HCT116 (cell line): ENCODE measurements at regions not wholly inside any gene's neighbourhood (a gene's known extent, or its start where the extent isn't known, plus 50 kb on each side); places are given as distances from the start of the nearest gene placed in this dataset.

ENCODE experiments used
- ATAC-seq: fragments of 200-7000 bp; cut with Tn5 transposase; 2 replicates; pipeline ENCODE4 v1.9.1; 2020; ENCODE audit warnings: mild to moderate bottlenecking, moderate library complexity
- BruUV-seq: library from RNA; stranded (reverse); fragments of 400-500 nt; replicated peaks from 2 replicates; lab custom pipeline; 2021; lab: Mats Ljungman, UMichigan
- CTCF ChIA-PET: fragments of 300-600 bp; sonication (Branson Sonifier 250); formaldehyde crosslinking; loops from one replicate; lab custom pipeline; 2021; ENCODE audit warnings: antibody characterized with exemption; lab: Charles Lee
- POLR2A ChIA-PET: fragments of 300-600, 350-600 bp; sonication (Branson Sonifier 250); formaldehyde crosslinking; loops from one replicate; lab custom pipeline; 2021; ENCODE audit warnings: antibody characterized with exemption; lab: Charles Lee
- RAD21 ChIA-PET, 2 experiments: fragments of 300-600 bp; sonication (Branson Sonifier 250); formaldehyde crosslinking; loops; one replicate each; lab custom pipeline; 2023; ENCODE audit warnings: low total read pairs in 2 of 2; ENCODE audit not compliant: uncharacterized antibody in 2 of 2, unreplicated experiment in 2 of 2, low non-redundant PET in 1 of 2; lab: Charles Lee
- DNase-seq: peaks from one replicate; pipeline ENCODE4 v3.0.0-alpha.2; 2010; ENCODE audit warnings: low read depth, low spot score
- H2AFZ ChIP-seq: fragments of 200-600 bp; shearing (Covaris generic), sonication (generic); 2 replicates; pipeline ENCODE4 v1.6.1; 2017; ENCODE audit warnings: low read depth, mixed run types, mixed read lengths, antibody characterized with exemption, low read length; ENCODE audit not compliant: poor library complexity, severe bottlenecking
- H3K27ac ChIP-seq: 2 replicates; pipeline ENCODE4 v1.5.1; 2012; ENCODE audit warnings: low read depth, low read length
- H3K27me3 ChIP-seq: fragments of 200-600 bp; sonication (generic); 2 replicates; pipeline ENCODE4 v1.6.1; 2016; ENCODE audit warnings: mixed run types, low read length, mixed read lengths; ENCODE audit not compliant: insufficient read depth
- H3K36me3 ChIP-seq, 2 experiments: fragments of 200-500 bp in 1 of 2; fragments of 200-600 bp in 1 of 2; sonication (Bioruptor generic) in 1 of 2; sonication (generic) in 1 of 2; 2 replicates each; pipeline versions ENCODE4 v1.5.1 to v1.6.1; 2014 to 2016; ENCODE audit warnings: low read length in 2 of 2, inconsistent platforms in 1 of 2, mixed read lengths in 1 of 2, mixed run types in 1 of 2; ENCODE audit not compliant: insufficient read depth in 2 of 2, control insufficient read depth in 1 of 2
- H3K4me1 ChIP-seq, 2 experiments: fragments of 200-600 bp in 1 of 2; sonication (generic) in 1 of 2; 2 replicates each; pipeline versions ENCODE4 v1.5.1 to v1.6.1; 2012 to 2017; ENCODE audit warnings: low read length in 2 of 2, inconsistent platforms in 1 of 2, mild to moderate bottlenecking in 1 of 2, mixed read lengths in 1 of 2, mixed run types in 1 of 2, moderate library complexity in 1 of 2; ENCODE audit not compliant: insufficient read depth in 2 of 2, control insufficient read depth in 1 of 2
- H3K4me2 ChIP-seq: fragments of 200-600 bp; sonication (generic); 2 replicates; pipeline ENCODE4 v1.6.1; 2017; ENCODE audit warnings: mixed run types, low read length, mixed read lengths
- H3K4me3 ChIP-seq, 2 experiments: fragments of 200-600 bp in 1 of 2; sonication (generic) in 1 of 2; replicated peaks in 1 of 2; 2 replicates each; pipeline ENCODE4 v1.5.1; 2011 to 2016; ENCODE audit warnings: low read length in 2 of 2, control low read depth in 1 of 2, low read depth in 1 of 2, mild to moderate bottlenecking in 1 of 2, mixed read lengths in 1 of 2, mixed run types in 1 of 2
- H3K79me2 ChIP-seq: fragments of 200-600 bp; sonication (generic); 2 replicates; pipeline ENCODE4 v1.6.1; 2017; ENCODE audit warnings: mild to moderate bottlenecking, mixed run types, low read length, moderate library complexity, mixed read lengths; ENCODE audit not compliant: insufficient read depth
- H3K9ac ChIP-seq: fragments of 200-600 bp; sonication (generic); 2 replicates; pipeline ENCODE4 v1.6.1; 2016; ENCODE audit warnings: low read length, mixed read lengths
- H3K9me2 ChIP-seq: fragments of 200-600 bp; sonication (generic), shearing (Covaris generic); 2 replicates; pipeline ENCODE4 v1.6.1; 2017; ENCODE audit warnings: mixed run types, mild to moderate bottlenecking, moderate library complexity; ENCODE audit not compliant: insufficient read depth
- H3K9me3 ChIP-seq, 2 experiments: fragments of 200-500 bp in 1 of 2; fragments of 200-600 bp in 1 of 2; sonication (Bioruptor generic) in 1 of 2; sonication (generic) in 1 of 2; 2 replicates each; pipeline ENCODE4 v1.6.1; 2014 to 2017; ENCODE audit warnings: low read length in 2 of 2, mixed read lengths in 2 of 2, inconsistent platforms in 1 of 2, low read depth in 1 of 2, mild to moderate bottlenecking in 1 of 2, mixed run types in 1 of 2, moderate library complexity in 1 of 2; ENCODE audit not compliant: control insufficient read depth in 1 of 2, insufficient read depth in 1 of 2
- H4K20me1 ChIP-seq: fragments of 200-600 bp; sonication (generic), shearing (Covaris generic); 2 replicates; pipeline ENCODE4 v1.6.1; 2017; ENCODE audit warnings: mixed run types, mild to moderate bottlenecking, moderate library complexity; ENCODE audit not compliant: insufficient read depth
- ATF3 ChIP-seq: IDR thresholded peaks from 2 replicates; pipeline ENCODE4 v1.6.1; 2012
- CBX3 ChIP-seq: IDR thresholded peaks from 2 replicates; pipeline ENCODE4 v1.6.1; 2012; ENCODE audit warnings: low read depth
- CTCF ChIP-seq, 3 experiments: fragments of 200-600 bp in 1 of 3; sonication (generic) in 1 of 3; IDR thresholded peaks in 2 of 3; conservative IDR thresholded peaks in 1 of 3; 2 replicates each; pipeline ENCODE4 v1.5.1; 2012 to 2017; ENCODE audit warnings: low read depth in 2 of 3, low read length in 2 of 3, antibody characterized with exemption in 1 of 3, borderline replicate concordance in 1 of 3, control low read depth in 1 of 3, mild to moderate bottlenecking in 1 of 3, mixed read lengths in 1 of 3, mixed run types in 1 of 3, moderate library complexity in 1 of 3; ENCODE audit not compliant: insufficient read depth in 1 of 3
- EGR1 ChIP-seq: IDR thresholded peaks from 2 replicates; pipeline ENCODE4 v1.6.1; 2012; ENCODE audit warnings: low read depth
- ELF1 ChIP-seq: IDR thresholded peaks from 2 replicates; pipeline ENCODE4 v1.6.1; 2012; ENCODE audit warnings: low read depth, borderline replicate concordance
- EZH2 ChIP-seq: fragments of 200-600 bp; sonication (generic); IDR thresholded peaks from 2 replicates; pipeline ENCODE4 v1.6.1; 2017; ENCODE audit warnings: antibody characterized with exemption, mixed run types
- FOSL1 ChIP-seq: IDR thresholded peaks from 2 replicates; pipeline ENCODE4 v1.6.1; 2012; ENCODE audit warnings: low read depth
- JUND ChIP-seq: IDR thresholded peaks from 2 replicates; pipeline ENCODE4 v1.6.1; 2012
- MAX ChIP-seq: IDR thresholded peaks from 2 replicates; pipeline ENCODE4 v1.6.1; 2012
- POLR2AphosphoS5 ChIP-seq: IDR thresholded peaks from 2 replicates; pipeline ENCODE4 v1.6.1; 2011; ENCODE audit warnings: mild to moderate bottlenecking, low read depth, low read length, moderate library complexity
- REST ChIP-seq: IDR thresholded peaks from 2 replicates; pipeline ENCODE4 v1.6.1; 2012; ENCODE audit warnings: low read depth
- SIN3A ChIP-seq: IDR thresholded peaks from 2 replicates; pipeline ENCODE4 v1.6.1; 2012; ENCODE audit warnings: low read depth
- SP1 ChIP-seq: IDR thresholded peaks from 2 replicates; pipeline ENCODE4 v1.6.1; 2012; ENCODE audit warnings: low read depth
- SRF ChIP-seq: IDR thresholded peaks from 2 replicates; pipeline ENCODE4 v1.6.1; 2012; ENCODE audit warnings: low read depth
- TCF7L2 ChIP-seq: IDR thresholded peaks from 2 replicates; pipeline ENCODE4 v1.7.0; 2011; ENCODE audit warnings: borderline replicate concordance, inconsistent platforms; ENCODE audit not compliant: insufficient read depth, insufficient read length; ENCODE audit errors: extremely low read depth
- YY1 ChIP-seq: IDR thresholded peaks from 2 replicates; pipeline ENCODE4 v1.6.1; 2011; ENCODE audit warnings: low read length, low read depth, moderate library complexity, mild to moderate bottlenecking; ENCODE audit not compliant: insufficient replicate concordance; ENCODE audit errors: extremely low read depth
- ZNF274 ChIP-seq: fragments of 200-500 bp; sonication (Bioruptor generic); IDR thresholded peaks from 2 replicates; pipeline ENCODE4 v1.6.1; 2014; ENCODE audit warnings: mild to moderate bottlenecking, low read depth, low read length, inconsistent platforms
- intact Hi-C: fragments of 100-400 bp; cut with micrococcal nuclease; formaldehyde crosslinking; loops from 2 replicates; pipeline ENCODE4 v1.10.0; 2022
- TF ChIP-seq, protein P1 (sequence below): IDR thresholded peaks from 2 replicates; pipeline ENCODE4 v1.6.1; 2011; ENCODE audit warnings: mild to moderate bottlenecking, low read length, moderate library complexity; ENCODE audit not compliant: insufficient replicate concordance; ENCODE audit errors: extremely low read depth

GRCh38 chr13:44136696-44137268 lies 236.8 kb upstream of the SERP2 start:
- H3K27ac ChIP-seq = no peak overlapping the region
- TF ChIP-seq JUND (no peak), CBX3 (no peak), ZNF274 (no peak), FOSL1 (no peak), TCF7L2 (no peak), REST (no peak), ELF1 (no peak), EZH2 (no peak), POLR2AphosphoS5 (no peak), SIN3A (no peak), CTCF (IDR thresholded peaks at IDR 0.05 in 2 of 3, conservative IDR thresholded peaks at IDR 0.05 in 1 of 3; ENCODE audit: borderline replicate concordance in 1 of 3, insufficient read depth in 1 of 3, low read depth in 2 of 3, low read length in 2 of 3) (no peak), ATF3 (no peak), YY1 (no peak), MAX (no peak), EGR1 (no peak), SP1 (no peak), SRF (no peak)
- TF ChIP-seq, protein P1, sequence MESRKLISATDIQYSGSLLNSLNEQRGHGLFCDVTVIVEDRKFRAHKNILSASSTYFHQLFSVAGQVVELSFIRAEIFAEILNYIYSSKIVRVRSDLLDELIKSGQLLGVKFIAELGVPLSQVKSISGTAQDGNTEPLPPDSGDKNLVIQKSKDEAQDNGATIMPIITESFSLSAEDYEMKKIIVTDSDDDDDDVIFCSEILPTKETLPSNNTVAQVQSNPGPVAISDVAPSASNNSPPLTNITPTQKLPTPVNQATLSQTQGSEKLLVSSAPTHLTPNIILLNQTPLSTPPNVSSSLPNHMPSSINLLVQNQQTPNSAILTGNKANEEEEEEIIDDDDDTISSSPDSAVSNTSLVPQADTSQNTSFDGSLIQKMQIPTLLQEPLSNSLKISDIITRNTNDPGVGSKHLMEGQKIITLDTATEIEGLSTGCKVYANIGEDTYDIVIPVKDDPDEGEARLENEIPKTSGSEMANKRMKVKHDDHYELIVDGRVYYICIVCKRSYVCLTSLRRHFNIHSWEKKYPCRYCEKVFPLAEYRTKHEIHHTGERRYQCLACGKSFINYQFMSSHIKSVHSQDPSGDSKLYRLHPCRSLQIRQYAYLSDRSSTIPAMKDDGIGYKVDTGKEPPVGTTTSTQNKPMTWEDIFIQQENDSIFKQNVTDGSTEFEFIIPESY = no peak
- no peak for ATAC-seq

More at GRCh38 chr13:44136696-44137268, 236.8 kb upstream of the SERP2 start:
- no peaks in the 10 kb centered on the region for H3K9me2 ChIP-seq
- no peaks in the 10 kb centered on the region for H3K79me2 ChIP-seq
- RAD21 ChIA-PET = no interaction called here
- no peak overlapping the region for H2AFZ ChIP-seq
- H3K9me3 ChIP-seq = no peaks in the 10 kb centered on the region
- CTCF ChIA-PET = no interaction called here
- intact Hi-C loops = no loop called here
- POLR2A ChIA-PET = no interaction called here
- peak overlapping the region; percentile 6; the same call in 1 of the 2 replicates for H3K4me2 ChIP-seq
- H3K9ac ChIP-seq = no peak overlapping the region
- no peaks in the 10 kb centered on the region for H3K27me3 ChIP-seq
- no TSS peak for BruUV-seq
- peaks cover 9 to 34% of the 10 kb centered on the region in 2 experiments; a peak in 3 of 4 replicates for H3K4me1 ChIP-seq
- H4K20me1 ChIP-seq = no peaks in the 10 kb centered on the region
- no peak for DNase-seq
- H3K4me3 ChIP-seq = no peak overlapping the region
- no peaks in the 10 kb centered on the region for H3K36me3 ChIP-seq
